Stimulated activated CD4-positive, alpha-beta T cell treated with anti-CD3 and anti-CD28 coated beads, Interleukin-15, amount 100 ng/mL, for 24 hours (primary cell): ENCODE measurements at regions not wholly inside any gene's neighbourhood (a gene's known extent, or its start where the extent isn't known, plus 50 kb on each side); places are given as distances from the start of the nearest gene placed in this dataset.
A peak's percentile ranks its signal among the peaks of the same experiment; 100 is the strongest.
"Not testable (repeated sequence)": the region's sequence is repeated elsewhere in the genome, so short reads cannot be mapped to it uniquely, and the experiment has no call there.

Source experiments
- DNase-seq: peaks from one replicate; pipeline ENCODE4 v3.0.0-alpha.2; 2020

GRCh38 chr12:9364224-9365176 is 156.3 kb upstream of the PZP start:
- DNase-seq: peak; percentile 72

DNA sequence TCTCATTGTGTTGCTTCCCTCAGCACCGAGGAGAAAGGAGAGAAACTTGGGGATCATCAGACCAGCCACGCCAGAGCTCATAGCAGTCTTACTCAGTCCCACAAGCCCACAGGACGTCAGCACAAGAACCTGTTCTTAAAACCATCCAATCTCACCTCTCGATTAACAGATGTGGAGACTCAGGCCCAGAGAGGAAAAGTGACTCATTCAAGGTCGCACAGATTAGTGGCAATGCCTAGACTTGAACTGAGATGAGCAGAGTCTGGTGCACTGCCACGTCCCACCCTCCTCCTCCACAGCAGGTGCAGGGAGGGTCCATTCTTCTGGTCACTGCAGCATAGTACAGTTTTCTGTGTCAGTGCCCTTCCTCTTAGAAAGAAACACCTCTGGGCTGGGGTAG is 154.9 kb upstream of the PZP start:
- peak; percentile 30 for DNase-seq

DNA sequence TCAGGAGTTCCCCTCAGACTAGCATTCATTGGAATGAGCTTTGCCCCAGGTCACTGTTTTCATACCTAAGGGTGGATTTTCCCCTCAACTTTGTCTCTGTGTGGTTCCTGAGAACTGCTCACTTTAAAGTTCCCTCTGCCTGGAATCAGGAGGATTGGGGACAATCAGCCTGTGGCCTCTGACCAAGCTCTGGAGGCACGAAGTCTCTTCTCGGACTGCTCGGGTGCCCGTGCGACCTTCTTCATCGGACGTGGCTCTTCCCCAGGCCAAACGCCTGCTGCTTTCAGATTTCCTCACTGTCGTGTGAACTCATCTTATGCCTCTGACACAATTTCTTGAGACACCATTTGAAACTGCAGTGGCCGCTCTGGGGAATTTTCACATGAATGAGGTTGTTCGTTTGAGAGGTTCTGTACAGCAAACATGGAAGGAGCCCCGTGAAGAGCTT is 153.7 kb upstream of the PZP start:
- DNase-seq: peak; percentile 14

- DNase-seq: peak; percentile 37
Measured at GRCh38 chr12:9354009-9354754, 146.0 kb upstream of the PZP start.

DNA sequence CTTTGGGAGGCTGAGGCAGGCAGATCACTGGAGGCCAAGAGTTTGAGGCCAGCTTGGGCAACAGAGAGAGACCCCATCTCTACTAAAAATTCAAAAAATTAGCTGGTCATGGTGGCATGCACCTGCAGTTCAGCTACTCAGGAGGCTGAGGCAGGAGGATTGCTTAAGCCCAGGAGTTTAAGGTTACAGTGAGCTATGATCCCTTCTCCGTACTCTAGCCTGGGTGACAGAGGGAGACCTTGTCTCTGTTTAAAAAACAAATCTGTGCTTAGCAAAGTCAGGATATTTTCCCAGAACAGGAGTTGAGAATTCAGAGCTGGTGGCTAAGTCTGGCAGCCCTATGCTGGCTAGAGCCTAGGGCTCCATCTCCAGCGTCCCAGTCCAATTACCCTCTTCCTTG is 142.9 kb upstream of the PZP start:
- DNase-seq: no peak

GRCh38 chr12:9349888-9350885 is 142.0 kb upstream of the PZP start:
- DNase-seq: no peak

DNA sequence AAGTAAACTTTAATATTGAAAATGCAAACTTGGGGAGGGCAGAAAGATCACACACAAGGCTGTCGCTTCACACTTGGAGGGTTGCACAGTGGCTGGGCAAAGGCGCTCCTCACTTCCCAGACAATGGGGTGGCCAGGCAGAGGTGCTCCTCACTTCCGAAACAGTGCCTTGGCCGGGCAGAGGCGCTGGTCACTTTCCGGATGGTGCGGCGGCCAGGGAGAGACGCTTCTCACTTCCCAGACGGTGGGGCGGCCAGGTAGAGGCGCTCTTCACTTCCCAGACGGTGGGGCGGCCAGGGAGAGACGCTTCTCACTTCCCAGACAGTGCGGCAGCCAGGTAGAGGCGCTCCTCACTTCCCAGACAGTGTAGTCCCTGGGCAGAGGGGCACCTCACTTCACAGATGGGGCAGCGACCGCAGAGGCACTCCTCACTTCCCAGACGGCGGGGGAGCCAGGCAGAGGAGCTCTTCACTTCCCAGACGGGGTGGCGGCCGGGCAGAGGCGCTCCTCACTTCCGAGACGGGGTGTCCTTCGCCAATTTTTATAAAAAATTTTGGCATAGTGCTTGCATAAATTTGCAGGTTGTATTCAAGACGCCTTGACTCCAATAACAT is 140.8 kb upstream of the PZP start:
- DNase-seq: no peak

GRCh38 chr12:9347328-9348127 is 139.3 kb upstream of the PZP start:
- no peak for DNase-seq

DNA sequence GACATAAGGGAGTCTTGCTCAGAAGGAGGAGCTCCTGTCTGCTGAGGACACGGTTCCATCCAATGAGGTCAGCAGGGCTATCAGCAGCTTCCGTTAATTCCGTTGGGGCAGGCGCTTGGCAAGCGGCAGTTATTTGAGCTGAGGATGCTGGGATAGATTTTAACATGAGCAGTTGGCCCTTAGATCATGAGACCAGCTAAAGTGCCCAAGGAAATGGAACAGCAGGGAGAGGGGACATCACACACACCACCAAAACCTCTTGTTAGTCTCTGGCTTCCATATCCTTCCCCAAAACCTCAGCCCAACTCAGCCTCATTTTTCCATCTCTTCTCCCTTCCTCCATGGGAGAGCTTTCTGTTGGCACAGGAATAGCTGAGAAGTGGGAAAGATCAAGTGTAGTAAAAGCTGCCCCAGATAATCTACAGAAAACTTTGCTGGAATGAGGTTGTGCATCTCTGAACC is 138.7 kb upstream of the PZP start:
- DNase-seq: no peak

DNA sequence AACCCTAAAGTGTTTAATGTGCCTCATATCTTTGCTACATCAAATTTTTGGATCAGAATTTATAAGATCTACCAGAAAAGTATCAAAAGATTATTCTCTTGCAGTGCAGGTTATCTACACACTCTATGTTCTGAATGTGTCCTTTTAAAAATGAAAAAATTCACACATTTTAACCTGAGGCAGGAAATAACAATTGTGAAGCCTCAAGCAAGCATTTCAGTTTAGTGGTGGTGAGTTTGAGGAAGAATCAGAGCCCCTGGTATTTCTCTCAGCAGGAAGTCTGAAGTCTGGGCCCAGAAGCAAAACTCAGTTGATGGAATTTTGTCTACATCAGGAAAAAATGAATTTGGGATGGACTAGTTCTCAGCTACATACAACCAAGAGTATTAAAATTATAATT is 137.0 kb upstream of the PZP start:
- no peak for DNase-seq

GRCh38 chr12:9344541-9344940 is 136.3 kb upstream of the PZP start:
- DNase-seq: no peak

DNA sequence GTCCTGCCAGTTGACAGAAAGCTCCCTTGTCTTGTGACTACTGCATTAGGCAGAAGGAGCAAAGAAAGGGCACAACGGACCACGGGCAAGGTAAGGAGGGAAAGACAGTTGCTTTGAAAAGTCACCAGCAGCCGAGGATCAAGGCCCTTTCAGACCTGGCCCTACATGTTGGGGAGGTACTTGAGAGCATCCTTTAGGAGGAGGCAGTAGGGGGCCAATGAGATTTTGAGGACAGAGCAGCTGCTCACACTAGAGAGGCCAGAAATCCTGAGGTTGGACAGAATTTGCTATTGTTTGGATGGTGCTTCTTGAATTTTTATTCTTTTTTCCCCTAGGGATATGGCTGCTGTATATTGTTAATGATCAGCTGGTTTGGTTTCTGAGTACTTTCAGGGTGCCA is 135.5 kb upstream of the PZP start:
- no peak for DNase-seq

- DNase-seq: no peak
Measured at GRCh38 chr12:9342614-9343353, 134.6 kb upstream of the PZP start.

- no peak for DNase-seq
Measured at GRCh38 chr12:9341260-9341585, 133.0 kb upstream of the PZP start.

GRCh38 chr12:9340422-9341259 is 132.4 kb upstream of the PZP start:
- no peak for DNase-seq

DNA sequence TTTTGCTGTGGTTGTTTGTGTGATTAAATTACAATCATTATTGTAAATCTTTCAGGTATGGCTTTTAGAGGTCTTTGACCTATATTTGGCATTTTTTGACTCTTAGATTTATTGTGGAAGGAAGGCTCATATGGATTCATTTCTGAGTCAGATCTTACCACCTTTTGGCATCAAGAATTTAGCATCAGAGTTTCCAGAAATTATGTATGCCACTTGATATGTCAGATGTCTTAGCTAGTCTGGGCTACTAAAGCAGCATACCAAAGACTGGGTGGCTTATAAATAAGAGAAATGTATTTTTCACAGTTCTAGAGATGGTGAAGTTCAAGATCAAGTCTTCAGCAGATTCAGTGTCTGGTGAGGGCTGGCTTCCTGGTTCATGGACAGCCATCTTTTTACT is 129.5 kb upstream of the PZP start:
- no peak for DNase-seq

GRCh38 chr12:9336375-9337011 is 128.3 kb upstream of the PZP start:
- not testable (repeated sequence) for DNase-seq

GRCh38 chr12:9335867-9336266 is 127.7 kb upstream of the PZP start:
- no peak for DNase-seq

DNA sequence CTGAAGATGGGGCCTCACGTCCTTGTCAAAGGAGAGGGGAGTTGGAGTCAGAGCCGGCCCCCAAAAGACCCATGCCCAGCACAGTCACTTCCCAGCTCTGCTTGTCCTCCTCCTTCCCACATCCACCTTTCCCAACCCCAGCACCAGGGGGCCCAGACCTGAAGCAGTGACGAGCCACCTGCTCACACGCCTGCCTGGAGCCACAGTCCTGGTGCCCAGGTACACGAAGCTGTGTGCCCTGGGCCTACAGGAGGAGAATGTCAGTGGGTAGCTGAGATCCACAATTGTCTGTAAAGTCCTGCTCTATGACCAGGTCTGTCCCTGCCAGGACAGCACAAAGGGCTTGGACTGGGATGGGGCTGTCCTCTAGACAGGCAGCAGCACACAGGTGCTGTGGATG is 126.8 kb upstream of the PZP start:
- DNase-seq: no peak
